Kidney (tissue), 13 donors: ENCODE measurements at regions not wholly inside any gene's neighbourhood (a gene's known extent, or its start where the extent isn't known, plus 50 kb on each side); places are given as distances from the start of the nearest gene placed in this dataset.

ENCODE experiments used
- DNase-seq, 5 donors: peaks; one replicate each; pipeline ENCODE4 v3.0.0-alpha.2; 2013 to 2020
- FAIRE-seq: peaks from 2 replicates; lab custom pipeline; 2012; peaks lifted over from hg19 to GRCh38; lab: Jason Lieb, UNC
- H3K27ac ChIP-seq, 2 donors: one replicate each; pipeline ENCODE4 v1.7.0; 2013; ENCODE audit warnings: low read depth in 2 of 2, low read length in 2 of 2, inconsistent platforms in 1 of 2
- H3K27me3 ChIP-seq: one replicate; pipeline ENCODE4 v1.7.1; 2013; ENCODE audit warnings: low read length, inconsistent platforms; ENCODE audit not compliant: control insufficient read depth, insufficient read depth
- H3K36me3 ChIP-seq, 3 donors: one replicate each; pipeline versions ENCODE4 v1.7.0 to v1.7.1; 2013; ENCODE audit warnings: low read length in 3 of 3, control low read depth in 1 of 3, inconsistent platforms in 1 of 3; ENCODE audit not compliant: insufficient read depth in 3 of 3, control insufficient read depth in 2 of 3
- H3K4me1 ChIP-seq, 3 donors: one replicate each; pipeline versions ENCODE4 v1.7.0 to v1.7.1; 2013; ENCODE audit warnings: low read length in 3 of 3, inconsistent platforms in 1 of 3, low read depth in 1 of 3; ENCODE audit not compliant: control insufficient read depth in 2 of 3, insufficient read depth in 2 of 3
- H3K4me3 ChIP-seq, 3 donors: one replicate each; pipeline versions ENCODE4 v1.7.0 to v1.8.1; 2013; ENCODE audit warnings: low read length in 3 of 3, control low read depth in 1 of 3, inconsistent platforms in 1 of 3
- H3K9ac ChIP-seq, 3 donors: one replicate each; pipeline versions ENCODE4 v1.7.0 to v1.7.1; 2013; ENCODE audit warnings: low read length in 3 of 3, control low read depth in 1 of 3, inconsistent platforms in 1 of 3
- H3K9me3 ChIP-seq, 3 donors: one replicate each; pipeline versions ENCODE4 v1.7.0 to v1.7.1; 2013; ENCODE audit warnings: low read length in 3 of 3, control low read depth in 1 of 3, inconsistent platforms in 1 of 3; ENCODE audit not compliant: control insufficient read depth in 2 of 3, insufficient read depth in 1 of 3
- CTCF ChIP-seq: IDR thresholded peaks from 3 replicates; pipeline ENCODE4 v1.5.1; 2012; ENCODE audit warnings: mild to moderate bottlenecking, moderate library complexity, borderline replicate concordance; ENCODE audit not compliant: insufficient read depth; ENCODE audit errors: extremely low read depth
- intact Hi-C: fragments of 100-400 bp; cut with DNase I; formaldehyde crosslinking; loops from one replicate; pipeline ENCODE4 v1.11.1; 2022
- donor health status: control.
- donor health status: control.
- donor health status: control.
- donor health status: control.
- donor health status: control.
- donor health status: DM: yes; HTN: yes; CAD: no.
- donor health status: Normal renal cell carcinoma (clear cell type).

DNA sequence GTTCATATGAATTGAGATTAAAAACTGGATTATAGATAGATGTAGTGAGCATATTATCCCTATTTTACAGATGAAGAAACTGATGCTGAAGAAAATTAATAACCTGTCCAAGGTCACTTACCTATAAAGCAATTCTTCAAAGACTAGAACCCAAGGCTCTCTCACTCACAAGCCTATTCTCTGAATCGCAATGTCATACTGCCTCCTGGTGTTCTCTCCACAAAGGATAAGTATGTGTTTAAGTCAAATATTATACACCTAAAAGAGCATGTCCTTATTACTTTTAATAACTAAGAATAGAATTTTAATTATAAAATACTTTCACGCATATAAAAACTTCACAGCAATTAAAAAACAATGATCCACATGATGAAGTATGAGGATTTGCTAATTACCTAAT is 721.3 kb upstream of the USP15 start:
- FAIRE-seq (no peak), DNase-seq (peak in 1 of 5 donors; percentile 8)
- intact Hi-C loops = no loop called here
- H3K27ac ChIP-seq = no peak overlapping the region
- H3K9me3 ChIP-seq = no peaks in the 10 kb centered on the region
- no peak for TF ChIP-seq CTCF
- no peak overlapping the region for H3K4me3 ChIP-seq
- no peaks in the 10 kb centered on the region for H3K27me3 ChIP-seq
- H3K4me1 ChIP-seq = no peaks in the 10 kb centered on the region
- H3K36me3 ChIP-seq = no peaks in the 10 kb centered on the region
- no peak overlapping the region for H3K9ac ChIP-seq

GRCh38 chr12:61542551-61542950 is 717.7 kb upstream of the USP15 start:
- H3K4me1 ChIP-seq = no peaks in the 10 kb centered on the region
- H3K36me3 ChIP-seq = no peaks in the 10 kb centered on the region
- no peaks in the 10 kb centered on the region for H3K9me3 ChIP-seq
- TF ChIP-seq CTCF = no peak
- intact Hi-C loops = no loop called here
- H3K9ac ChIP-seq = no peak overlapping the region
- no peak overlapping the region for H3K27ac ChIP-seq
- no peak overlapping the region for H3K4me3 ChIP-seq
- H3K27me3 ChIP-seq = no peaks in the 10 kb centered on the region
- FAIRE-seq (no peak), DNase-seq (no peak)

GRCh38 chr12:61546296-61546695 is 713.9 kb upstream of the USP15 start:
- FAIRE-seq (no peak), DNase-seq (peak in 2 of 5 donors; percentile 15 to 22)
- TF ChIP-seq CTCF = no peak
- Histone ChIP-seq H3K27ac (no peak overlapping the region), H3K9ac (no peak overlapping the region), H3K4me3 (no peak overlapping the region), H3K27me3 (no peaks in the 10 kb centered on the region), H3K9me3 (no peaks in the 10 kb centered on the region), H3K36me3 (no peaks in the 10 kb centered on the region), H3K4me1 (no peaks in the 10 kb centered on the region)
- intact Hi-C loops = no loop called here

DNA sequence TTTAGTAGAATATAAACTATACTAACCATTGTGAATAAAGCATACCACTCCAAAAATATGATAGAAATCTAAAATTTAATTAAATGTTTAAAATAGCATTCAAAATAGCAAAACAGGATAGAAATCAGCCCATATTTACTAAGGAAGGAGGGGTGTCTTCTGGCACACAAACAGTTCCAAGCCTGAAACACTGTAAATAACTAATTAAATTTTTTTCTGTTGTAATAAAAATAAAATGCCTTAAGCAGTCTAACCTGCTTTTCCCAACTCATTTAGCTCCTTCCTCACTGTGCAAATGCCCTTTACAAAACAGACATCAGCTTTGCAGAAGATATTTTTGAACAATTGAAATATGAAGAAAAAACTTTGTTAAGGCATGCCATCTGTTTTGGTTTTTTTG is 707.1 kb upstream of the USP15 start:
- Histone ChIP-seq H3K9me3 (no peaks in the 10 kb centered on the region), H3K4me1 (no peaks in the 10 kb centered on the region), H3K9ac (no peak overlapping the region), H3K27me3 (no peaks in the 10 kb centered on the region), H3K4me3 (no peak overlapping the region), H3K27ac (no peak overlapping the region), H3K36me3 (no peaks in the 10 kb centered on the region)
- FAIRE-seq (no peak), DNase-seq (no peak)
- intact Hi-C loops = no loop called here
- TF ChIP-seq CTCF = no peak
